Stimulated activated CD8-positive, alpha-beta memory T cell treated with anti-CD3 and anti-CD28 coated beads, Interleukin-7, amount 100 ng/mL, for 4 hours (primary cell): ENCODE measurements at regions not wholly inside any gene's neighbourhood (a gene's known extent, or its start where the extent isn't known, plus 50 kb on each side); places are given as distances from the start of the nearest gene placed in this dataset.

Source experiments
- DNase-seq, 2 donors: peaks; one replicate each; pipeline ENCODE4 v3.0.0-alpha.2; 2020; ENCODE audit warnings: low read depth in 2 of 2

DNA sequence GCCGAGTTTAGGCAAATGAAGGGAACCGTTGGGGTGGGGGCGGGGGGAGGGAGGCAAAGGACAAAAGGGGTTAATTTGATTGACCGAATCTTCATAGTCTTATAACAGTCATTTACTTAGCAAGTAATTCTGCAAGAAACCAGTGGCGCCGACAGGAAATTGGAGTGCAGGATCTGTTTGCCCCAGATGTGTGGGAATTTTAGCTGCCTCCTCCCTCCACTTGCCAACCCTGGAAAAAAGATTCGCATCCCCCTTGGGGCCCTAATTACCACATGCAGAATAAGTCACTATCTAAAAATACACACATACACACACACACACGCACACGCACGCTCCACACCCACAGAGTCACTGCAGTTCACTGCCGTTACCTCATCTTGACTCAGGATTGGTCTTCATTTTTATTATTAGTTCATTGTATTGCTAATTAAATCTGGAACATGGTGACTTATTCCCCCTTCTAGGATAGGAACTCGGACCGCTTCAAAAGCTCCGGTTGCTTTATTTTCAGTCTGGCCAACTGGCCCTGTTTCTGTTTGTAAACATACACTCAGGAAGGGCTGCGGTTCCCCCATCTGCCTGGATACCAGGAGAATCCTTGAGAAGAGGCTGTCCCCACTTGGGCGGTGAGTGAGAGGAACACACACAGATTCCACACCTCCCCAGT, 241.6 kb upstream of the SALL1 start:
- DNase-seq: no peak

DNA sequence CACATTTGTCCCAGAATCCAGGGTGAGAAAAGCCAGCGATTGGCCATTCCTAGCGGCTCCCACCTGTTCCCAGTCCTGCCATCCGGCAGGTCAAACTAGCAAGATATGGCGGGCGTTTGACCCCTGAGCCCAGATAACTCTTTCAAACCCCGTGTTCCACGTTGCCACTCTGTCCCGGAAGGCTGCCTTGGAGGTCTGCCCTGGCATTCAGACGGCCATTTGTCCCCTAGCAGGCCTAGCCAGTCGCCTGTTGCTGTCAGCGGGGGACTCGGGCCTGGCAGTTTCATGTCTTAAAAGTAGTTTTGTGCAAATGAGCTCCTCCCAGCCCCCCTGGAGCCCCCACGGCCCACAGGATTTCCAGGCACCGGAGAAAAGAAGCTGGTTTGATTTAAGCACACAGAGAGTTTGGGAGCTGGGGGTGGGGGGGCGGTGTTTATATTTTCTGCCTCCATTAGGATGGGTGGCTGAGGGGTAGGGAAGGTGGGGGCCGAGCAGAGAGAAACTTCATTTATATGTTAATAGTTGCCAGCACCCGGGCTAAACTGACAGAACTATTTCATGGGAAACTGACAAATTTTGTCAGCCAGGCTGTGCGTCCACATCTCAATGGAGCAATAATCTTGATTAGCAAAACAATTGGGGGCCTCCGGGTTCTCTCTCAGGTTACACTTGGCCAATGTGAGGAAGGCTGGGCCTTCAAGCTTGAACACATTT, 240.9 kb upstream of the SALL1 start:
- no peak for DNase-seq

DNA sequence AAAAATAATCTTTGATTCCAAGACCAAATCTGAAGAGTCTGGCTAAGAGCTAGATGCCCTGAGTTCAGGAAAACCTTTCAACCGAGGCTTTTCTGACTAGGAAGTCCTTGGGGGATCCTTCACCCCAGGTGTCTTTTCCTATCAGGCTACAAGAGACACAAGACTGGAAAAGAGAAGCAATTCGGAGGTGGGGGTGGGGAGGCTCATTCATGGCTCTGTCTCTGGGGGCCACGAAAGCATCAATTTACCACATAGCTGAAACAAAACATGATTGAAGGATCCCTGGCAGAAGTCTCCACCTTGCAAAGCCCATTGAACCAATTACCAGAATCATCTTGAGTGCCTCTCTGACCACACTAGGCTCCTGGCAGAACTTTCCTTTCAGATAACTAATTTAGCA, 239.8 kb upstream of the SALL1 start:
- no peak for DNase-seq

DNA sequence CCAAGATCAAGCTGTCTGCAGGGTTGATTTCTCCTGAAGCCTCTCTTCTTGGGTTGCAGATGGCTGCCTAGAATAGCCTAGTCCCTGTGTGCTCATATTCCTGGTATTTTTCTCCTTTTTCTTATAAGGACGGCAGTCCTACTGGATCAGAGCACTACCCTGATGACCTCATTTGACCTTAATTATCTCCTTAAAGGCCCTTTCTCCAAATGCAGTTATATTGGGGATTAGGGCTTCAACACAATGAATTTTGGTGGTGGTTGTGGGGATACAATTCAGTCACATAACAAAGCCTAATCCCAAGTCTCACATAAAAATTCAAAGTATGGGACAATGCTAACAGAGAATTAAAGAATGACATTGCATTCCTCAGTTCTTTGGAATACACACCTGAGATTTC, 238.8 kb upstream of the SALL1 start:
- no peak for DNase-seq

DNA sequence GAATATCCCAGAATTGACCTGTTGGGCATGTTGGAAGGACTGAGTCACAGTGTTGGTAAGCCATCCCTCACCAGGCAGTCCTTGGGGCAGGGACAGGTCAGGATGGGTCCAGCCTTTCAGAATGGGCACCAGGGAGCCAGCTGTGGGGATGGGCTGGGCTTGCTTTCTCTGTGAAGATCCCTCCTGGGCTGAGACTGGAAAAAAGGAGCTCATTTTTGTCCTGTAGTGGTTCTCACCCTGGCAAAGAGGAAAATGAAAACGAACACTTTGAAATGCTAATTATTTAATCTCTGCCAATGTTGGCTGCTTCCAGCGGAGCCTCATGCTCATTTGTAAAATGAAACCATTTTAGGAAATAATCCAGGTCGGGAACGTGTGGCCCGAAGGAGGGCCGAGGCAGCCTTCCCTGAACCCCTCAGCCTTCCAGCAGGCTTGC, 237.5 kb upstream of the SALL1 start:
- no peak for DNase-seq

DNA sequence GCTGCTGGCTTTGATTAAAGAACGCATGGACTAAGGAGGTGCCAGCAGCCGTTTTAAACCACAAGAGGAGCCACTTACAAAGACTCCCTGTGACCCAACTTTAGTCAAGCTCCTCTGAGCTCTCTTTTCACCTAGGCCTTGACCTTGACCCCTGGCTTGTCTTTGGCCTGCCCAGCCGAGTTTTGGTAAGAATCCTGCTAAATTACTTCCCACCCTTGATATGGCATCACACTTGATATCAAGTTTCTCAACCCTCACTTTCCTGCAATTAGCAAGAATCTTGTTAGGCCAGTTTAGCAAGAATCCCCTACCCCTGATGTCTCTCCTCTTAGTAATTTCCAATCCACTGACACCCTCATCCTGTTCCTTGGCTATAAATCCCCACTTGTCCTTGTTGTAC, 232.8 kb upstream of the SALL1 start:
- no peak for DNase-seq

DNA sequence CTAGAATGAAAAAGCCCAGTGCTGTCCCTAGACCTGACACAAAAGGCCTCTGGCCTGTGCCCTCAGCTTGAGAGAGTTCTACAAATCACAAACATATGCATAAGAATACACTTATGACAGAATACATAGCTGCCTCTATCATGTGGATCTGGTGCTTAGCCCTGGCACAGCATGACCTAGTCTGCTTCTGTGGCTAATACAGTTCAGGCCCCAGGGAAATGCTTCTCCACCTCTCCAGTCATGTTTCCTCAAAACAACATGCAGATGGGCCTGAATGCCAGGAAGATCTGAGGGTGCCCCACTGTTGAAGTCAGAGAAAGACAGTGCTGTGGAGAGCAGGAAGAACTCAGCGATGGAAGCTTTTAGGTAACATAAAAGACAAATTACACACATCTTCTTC, 231.9 kb upstream of the SALL1 start:
- no peak for DNase-seq

DNA sequence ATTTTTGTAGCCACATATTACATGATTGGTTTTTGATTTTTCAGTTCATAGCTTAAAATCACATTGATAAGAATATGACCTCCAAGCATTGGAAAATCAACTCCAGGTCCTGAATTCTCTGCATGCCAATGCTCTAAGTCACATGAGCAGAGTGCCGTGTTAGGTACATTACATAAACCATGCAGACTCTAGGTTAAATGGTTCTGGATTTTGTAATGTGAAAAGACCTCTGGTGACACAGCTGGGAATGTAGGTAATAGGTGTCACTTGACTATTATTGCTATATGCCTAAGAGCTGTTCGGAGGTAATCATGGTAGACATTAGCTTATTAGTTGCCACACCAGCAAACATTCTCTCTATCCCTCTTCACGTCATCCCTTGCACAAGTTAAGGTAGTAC, 231.1 kb upstream of the SALL1 start:
- no peak for DNase-seq

DNA sequence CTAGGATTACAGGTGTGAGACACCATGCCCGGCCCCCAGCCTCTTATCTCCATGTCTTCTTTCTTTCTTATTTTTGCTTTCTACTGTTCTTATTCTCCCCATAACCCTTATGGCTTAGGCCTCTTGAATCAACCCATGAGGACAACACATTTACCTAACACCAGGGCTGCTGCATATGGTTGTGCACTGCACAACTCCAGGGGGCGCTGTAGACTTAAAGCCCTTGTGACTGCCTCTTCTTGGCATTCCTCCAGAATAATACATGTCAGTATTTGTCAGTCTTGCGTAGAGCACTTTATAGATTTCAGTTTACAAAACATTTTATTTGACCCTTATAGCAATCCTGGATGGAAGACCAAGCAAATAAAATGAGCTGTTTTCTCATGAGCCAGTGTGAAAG, 225.0 kb upstream of the SALL1 start:
- DNase-seq: no peak

DNA sequence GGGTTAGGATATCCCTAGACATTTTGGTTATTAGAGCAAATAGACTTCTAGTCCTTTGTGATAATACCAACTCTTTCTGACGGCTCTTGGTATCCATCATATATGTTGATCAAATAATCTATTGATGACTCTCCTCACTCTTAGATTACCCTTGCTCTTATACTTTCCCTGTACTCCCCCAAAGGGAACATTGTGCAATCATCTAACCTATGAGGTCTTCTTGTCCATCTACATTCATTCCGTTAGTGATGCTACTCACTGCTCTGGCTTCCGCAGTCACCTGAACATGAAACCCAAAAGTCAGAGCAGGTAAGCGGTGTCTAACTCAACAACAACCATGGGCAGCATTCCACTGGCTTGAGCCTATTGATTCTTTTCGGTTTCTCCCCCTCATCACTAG, 223.7 kb upstream of the SALL1 start:
- no peak for DNase-seq

DNA sequence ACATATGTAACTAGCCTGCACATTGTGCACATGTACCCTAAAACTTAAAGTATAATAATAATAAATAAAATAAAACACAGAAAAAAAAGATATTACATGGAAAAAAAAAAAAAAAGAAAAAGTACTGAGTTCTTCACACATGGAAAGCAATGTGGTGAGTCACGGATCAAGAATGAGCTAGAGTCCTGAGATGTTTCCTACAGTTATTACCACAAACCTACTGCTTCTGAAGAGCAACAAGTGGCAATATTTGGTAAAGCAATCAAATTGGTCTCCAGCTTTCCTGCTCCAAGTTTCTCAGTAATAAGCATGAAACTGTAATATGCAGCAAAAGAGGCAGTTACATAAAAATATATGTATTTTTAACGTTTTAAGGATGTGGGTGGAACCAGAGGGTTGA, 223.3 kb upstream of the SALL1 start:
- no peak for DNase-seq

DNA sequence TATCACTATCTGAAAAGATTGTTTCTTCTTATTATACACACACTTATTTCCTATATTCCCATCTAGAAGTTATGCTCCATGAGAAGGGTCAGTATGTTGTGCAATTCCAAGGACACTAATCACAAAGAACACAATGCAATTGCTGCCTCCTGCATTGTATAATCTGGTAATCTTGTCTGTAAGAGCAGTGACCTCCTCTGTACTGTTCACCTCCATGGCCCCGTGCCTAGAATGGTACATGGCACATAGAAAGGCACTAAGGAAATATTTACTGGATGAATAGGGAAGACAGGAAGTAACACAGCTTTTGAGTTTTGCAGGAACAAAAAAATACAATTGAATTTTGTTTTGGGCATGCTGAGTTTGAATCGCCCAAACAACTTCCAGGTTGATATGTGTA, 214.6 kb upstream of the SALL1 start:
- no peak for DNase-seq

DNA sequence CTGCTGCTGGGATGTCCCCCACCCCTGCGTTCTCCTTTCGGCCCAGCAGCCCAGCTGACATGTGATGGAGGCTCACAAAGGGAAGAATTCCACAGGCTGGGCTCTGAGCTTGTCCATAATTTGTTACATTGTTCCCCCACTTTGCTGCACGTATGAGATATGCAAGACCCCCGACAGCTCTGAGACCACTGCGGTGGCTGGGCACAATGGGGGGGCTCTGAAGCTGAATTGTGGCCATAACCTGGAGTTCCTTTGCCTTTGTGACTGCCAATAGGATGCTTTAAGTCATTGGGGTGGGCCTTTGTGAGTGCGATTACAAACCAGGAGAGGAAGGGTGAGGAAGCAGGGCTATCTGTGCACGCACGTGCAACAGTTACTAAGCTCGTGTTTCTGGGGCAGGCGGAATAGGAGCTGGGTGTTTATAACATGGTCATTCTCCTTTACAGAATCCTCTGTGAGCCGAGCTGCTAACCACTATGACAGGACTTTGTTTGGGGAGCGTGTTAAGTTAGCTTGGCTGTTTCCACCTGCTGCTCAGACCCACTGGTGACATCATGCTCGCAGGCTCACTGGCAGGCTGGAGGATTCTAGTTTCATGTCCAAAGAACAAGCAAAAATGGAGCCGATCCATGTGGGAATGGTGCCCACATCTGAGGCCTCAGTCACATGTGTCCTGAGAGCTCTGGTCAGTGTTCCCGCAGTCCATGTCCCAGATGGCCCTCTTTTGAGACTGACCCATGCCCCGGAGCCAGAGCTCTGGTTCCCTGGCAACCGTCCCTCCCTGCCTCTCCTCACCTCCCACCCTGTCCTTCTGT, 208.3 kb upstream of the SALL1 start:
- no peak for DNase-seq

DNA sequence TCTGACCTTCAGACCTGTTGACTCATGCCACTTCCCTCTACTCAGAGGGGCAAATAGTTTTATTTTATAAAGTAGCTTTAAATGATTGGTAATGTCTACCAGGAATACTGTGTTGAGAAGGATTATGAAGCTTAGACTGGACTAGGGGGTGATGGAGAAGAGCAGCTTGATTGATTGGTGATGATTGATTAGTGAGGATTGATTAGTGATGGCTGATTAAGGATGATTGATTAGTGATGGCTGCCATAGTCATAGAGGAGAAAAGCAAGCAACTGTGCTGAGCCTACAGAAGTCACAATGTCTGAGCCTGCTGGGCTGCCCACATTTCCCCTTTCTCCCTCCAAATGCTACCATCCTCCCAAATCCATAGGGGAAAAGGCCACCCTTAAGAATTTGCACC, 206.8 kb upstream of the SALL1 start:
- DNase-seq: no peak

DNA sequence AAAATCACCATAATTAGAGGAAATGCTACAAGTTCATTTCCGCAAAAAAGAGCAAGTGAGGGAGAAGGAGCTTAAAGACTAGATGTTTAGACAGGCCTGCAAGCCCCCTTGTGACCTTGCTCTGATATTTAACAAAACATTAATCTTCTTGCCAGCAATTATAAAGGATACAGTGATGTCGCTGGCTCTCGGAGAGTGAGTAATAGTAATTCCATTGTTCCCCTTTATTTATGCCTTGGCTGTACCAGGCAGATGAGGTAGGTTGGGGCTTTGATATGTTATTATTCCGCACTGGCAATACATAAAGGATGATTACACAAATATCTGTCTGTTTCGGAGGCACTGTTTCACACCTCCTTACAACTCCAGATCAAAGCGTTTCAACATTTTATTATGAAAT, 204.8 kb upstream of the SALL1 start:
- DNase-seq: no peak

DNA sequence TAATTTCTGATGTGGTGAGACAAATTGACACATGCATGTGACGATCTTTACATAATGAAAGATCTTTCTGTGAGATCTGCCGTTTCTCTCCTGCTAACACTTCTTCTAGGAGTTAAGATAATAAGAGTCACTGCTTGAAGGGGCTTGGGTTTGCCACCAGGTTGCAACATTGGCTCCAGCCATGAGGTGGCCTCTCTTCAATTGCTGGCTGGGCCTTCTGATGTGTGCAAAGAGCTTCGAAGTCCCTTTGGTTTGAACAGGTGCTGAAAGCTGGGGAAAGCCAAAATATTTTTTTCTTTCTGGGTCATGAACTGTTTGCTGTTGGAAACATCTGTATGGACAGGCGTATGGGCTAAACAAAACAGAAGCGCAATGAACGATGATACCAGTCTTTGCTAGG, 204.1 kb upstream of the SALL1 start:
- no peak for DNase-seq

DNA sequence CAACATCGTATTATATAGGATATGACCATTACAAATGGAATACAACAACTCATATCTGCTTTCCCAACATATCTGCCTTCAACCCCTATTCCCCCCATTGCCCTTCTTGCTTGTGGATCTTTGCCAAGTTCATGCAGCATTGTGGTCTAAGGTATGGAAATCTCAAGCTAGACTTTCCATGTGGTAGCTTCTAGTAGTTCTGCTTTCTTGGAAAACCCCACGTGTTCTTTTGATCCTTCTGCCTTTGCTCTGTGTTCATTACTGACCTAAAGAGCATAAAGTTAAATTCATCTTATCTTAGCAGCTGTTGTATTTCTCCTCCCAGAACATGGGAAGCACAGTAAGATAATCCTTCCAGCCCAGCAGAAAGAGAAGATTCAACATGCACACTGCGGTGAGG, 202.0 kb upstream of the SALL1 start:
- DNase-seq: no peak

DNA sequence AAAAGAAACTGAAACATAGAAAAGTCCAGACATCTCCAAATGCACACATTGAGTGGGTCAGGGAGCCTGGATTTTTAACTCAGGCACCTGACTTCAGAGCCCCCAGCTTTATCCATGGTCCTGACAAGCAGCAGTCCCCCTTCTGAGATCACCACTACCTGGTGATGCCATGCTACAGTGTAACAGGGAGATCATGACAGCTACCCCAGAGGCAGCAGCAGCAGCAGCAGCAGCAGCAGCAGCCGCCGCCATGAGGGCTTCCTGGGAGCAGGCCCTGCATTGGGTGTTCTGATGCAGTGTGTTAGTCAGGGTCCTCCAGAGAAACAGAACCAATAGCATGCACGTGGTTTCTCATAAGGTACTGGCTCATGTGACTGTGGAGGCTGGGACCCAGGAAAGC, 198.6 kb upstream of the SALL1 start:
- DNase-seq: no peak

DNA sequence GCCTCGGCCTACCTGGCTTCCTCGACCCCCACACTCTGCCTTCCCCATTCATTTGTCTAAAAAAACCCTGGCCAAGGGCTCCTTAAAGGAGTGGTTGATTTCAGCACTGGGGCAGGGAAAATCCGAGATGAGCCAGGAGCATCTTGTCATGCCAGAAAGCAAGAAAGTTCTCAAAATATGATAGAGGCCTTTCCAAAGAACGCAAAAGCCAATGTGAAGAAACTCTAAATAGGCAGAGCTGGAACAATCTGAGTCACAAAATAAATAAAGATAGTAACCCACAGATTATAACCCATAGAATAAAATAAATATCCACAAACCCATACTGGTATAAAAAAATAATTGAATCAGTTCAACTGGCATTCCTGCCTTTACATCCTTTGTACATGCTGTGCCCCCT, 192.3 kb upstream of the SALL1 start:
- DNase-seq: no peak

DNA sequence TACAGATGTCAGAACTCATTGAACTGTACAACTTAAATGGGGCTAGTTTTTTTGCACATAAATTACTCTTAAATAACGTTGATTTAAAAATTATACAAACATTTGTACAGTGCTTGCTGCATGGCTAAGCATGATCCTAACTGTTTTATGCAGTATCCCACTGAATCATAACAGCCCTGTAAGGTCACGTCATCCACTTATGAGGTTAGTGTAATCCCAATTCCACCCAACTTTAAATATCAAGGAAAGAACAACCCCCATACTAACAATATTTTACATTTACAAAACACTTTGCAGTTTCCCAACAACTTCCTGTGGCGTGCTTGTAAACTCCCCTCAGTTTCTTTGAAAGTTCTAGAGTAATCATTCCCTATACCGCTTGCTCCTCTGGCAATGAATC, 190.1 kb upstream of the SALL1 start:
- DNase-seq: no peak

DNA sequence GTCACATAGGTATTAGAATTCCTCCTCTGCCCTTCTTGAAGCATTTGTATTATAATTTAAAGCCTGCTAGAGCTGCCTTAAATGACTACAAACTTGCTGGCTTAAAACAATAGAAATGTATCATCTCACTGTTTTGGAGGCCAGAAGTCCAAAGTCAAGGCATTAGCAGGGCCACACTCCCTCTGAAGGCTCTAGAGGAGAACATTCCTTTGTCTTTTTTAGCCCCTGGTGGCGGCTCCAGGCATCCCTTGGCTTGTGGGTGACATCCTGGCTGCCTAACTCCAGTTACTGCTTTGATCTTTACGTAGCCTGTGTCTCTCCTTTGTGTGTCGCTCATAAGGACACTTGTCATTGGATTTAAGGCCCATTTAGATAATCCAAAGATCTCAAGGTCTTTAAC, 186.6 kb upstream of the SALL1 start:
- no peak for DNase-seq

DNA sequence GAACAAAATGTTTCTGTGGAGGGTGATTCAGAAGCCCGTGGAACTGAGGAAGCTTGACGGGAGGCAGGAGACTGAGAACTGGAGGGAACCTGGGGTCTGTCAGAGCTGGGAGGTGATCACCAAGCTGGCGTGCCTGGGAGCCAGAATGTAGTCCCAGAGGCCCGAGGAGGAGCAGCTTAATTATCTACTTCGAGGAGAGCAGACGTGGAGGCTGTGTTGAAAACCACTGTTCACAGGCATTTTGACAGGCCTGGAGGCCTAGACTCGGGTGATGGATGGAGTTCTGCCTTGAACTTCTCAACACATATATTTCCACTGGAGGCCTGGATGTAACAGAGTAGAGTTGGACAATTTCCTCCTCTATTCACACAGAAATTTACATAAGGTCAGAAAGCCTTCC, 177.7 kb upstream of the SALL1 start:
- no peak for DNase-seq

DNA sequence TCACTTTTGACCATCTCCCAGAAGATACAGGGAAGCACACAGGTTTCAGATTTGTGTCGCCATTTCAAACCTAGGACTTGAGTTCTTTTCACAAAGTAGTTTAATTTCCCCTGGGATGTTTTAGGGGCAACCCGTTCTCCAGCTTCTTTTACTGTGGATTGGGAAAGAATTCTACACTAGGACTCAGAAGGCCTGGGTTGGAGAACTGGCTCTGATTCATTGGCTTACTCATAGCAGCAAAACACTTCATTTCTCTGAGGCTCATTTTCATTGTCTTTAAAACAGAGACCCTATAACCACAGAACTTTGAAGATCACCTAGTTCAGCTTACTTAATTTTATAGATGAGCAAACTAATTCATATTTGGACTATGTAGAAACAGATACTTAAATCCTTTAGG, 175.9 kb upstream of the SALL1 start:
- DNase-seq: no peak
